ENCODE measurements at regions not wholly inside any gene's neighbourhood (a gene's known extent, or its start where the extent isn't known, plus 50 kb on each side); places are given as distances from the start of the nearest gene placed in this dataset.

DNA sequence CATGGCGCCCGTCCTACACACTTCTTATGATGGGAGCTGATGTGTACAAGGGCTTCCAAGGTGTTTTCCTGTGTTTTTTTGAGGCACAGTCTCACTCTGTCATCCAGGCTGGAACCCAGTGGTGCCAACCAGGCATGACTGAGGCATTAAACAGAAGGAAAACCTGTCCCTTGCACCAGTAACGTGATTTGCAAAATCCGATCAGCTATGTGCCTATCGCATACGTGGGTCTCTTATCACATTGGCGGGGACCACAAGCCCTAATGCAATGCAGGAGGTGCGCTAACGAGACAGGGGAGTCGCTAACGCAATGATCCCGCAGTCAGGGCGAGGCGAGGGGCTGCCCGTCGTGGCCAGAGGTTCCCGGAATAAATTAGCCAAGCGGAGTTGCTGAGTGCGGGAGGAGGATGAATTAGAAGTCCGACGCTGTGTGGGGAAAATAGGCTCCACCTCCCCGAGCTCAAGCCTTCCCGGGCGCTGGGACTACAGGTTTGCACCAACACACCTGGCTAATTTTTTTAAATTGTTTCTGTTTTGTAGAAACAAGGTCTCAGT is 162.7 kb downstream of the SHOX start:
- in situ Hi-C loops (cut with MboI) (no loop called here), intact Hi-C loops (cut with micrococcal nuclease) (no loop called here)
- no peak overlapping the region for H3K4me2 ChIP-seq (ENCODE audit: insufficient read depth, low read length)
- ChIA-PET CTCF (ENCODE audit: low intra/inter-chr PET ratio) (no interaction called here), POLR2A (no interaction called here)
- H3K79me2 ChIP-seq (ENCODE audit: control insufficient read depth, insufficient read depth, low read length), result no peaks in the 10 kb centered on the region
- H3K36me3 ChIP-seq (ENCODE audit: control insufficient read depth, insufficient read depth, low read length), result no peaks in the 10 kb centered on the region
- no peaks in the 10 kb centered on the region for H3K4me1 ChIP-seq (replicated peaks in 1 of 2; ENCODE audit: control insufficient read depth in 2 of 2, insufficient read depth in 2 of 2, low read length in 2 of 2)
- no peak overlapping the region for H3K27ac ChIP-seq (ENCODE audit: extremely low read depth, low read depth, low read length)
- WGBS (ENCODE audit: insufficient coverage, low coverage, missing lambda C conversion rate), result 4% methylated on average over 23 of the region's 24 CpGs
- H3K9me3 ChIP-seq (replicated peaks; ENCODE audit: control insufficient read depth, insufficient read depth, low read depth, low read length), result no peaks in the 10 kb centered on the region
- no peak overlapping the region for H2AFZ ChIP-seq (ENCODE audit: low read depth, low read length)
- TF ChIP-seq, protein P1, sequence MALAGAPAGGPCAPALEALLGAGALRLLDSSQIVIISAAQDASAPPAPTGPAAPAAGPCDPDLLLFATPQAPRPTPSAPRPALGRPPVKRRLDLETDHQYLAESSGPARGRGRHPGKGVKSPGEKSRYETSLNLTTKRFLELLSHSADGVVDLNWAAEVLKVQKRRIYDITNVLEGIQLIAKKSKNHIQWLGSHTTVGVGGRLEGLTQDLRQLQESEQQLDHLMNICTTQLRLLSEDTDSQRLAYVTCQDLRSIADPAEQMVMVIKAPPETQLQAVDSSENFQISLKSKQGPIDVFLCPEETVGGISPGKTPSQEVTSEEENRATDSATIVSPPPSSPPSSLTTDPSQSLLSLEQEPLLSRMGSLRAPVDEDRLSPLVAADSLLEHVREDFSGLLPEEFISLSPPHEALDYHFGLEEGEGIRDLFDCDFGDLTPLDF (CRISPR knock-in tag; IDR thresholded peaks at IDR 0.05), result no peak
- TF ChIP-seq ZKSCAN3 (CRISPR knock-in tag; IDR thresholded peaks at IDR 0.05) (no peak), ZNF197 (CRISPR knock-in tag; IDR thresholded peaks at IDR 0.05; ENCODE audit: low read depth) (no peak), ZNF699 (CRISPR knock-in tag; IDR thresholded peaks at IDR 0.05; ENCODE audit: insufficient replicate concordance) (no peak), KAT7 (CRISPR knock-in tag; IDR thresholded peaks at IDR 0.05; ENCODE audit: borderline replicate concordance) (no peak), NCOR1 (IDR thresholded peaks at IDR 0.05) (no peak), POU5F1 (IDR thresholded peaks at IDR 0.05; ENCODE audit: borderline replicate concordance, low read depth, low read length, partially characterized antibody) (no peak), RBM15 (IDR thresholded peaks at IDR 0.05; ENCODE audit: insufficient read depth, low read length) (no peak), GTF2E2 (tag; IDR thresholded peaks at IDR 0.05) (no peak), IFI16 (CRISPR knock-in tag; IDR thresholded peaks at IDR 0.05) (no peak), BRCA1 (IDR thresholded peaks at IDR 0.05) (no peak), BRCA1 (CRISPR knock-in tag; IDR thresholded peaks at IDR 0.05) (no peak)
- TF ChIP-seq, protein P2, sequence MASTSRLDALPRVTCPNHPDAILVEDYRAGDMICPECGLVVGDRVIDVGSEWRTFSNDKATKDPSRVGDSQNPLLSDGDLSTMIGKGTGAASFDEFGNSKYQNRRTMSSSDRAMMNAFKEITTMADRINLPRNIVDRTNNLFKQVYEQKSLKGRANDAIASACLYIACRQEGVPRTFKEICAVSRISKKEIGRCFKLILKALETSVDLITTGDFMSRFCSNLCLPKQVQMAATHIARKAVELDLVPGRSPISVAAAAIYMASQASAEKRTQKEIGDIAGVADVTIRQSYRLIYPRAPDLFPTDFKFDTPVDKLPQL (IDR thresholded peaks at IDR 0.05; ENCODE audit: extremely low read depth, insufficient read length), result no peak
- TF ChIP-seq, protein P3, sequence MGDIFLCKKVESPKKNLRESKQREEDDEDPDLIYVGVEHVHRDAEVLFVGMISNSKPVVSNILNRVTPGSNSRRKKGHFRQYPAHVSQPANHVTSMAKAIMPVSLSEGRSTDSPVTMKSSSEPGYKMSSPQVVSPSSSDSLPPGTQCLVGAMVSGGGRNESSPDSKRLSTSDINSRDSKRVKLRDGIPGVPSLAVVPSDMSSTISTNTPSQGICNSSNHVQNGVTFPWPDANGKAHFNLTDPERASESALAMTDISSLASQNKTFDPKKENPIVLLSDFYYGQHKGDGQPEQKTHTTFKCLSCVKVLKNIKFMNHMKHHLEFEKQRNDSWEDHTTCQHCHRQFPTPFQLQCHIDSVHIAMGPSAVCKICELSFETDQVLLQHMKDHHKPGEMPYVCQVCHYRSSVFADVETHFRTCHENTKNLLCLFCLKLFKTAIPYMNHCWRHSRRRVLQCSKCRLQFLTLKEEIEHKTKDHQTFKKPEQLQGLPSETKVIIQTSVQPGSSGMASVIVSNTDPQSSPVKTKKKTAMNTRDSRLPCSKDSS (IDR thresholded peaks at IDR 0.05; ENCODE audit: low read depth, partially characterized antibody), result no peak
- BruUV-seq (replicated peaks), result no TSS peak
- H3K27me3 ChIP-seq (ENCODE audit: control insufficient read depth in 2 of 2, insufficient read depth in 2 of 2, low read length in 2 of 2), result peaks cover 0 to 23% of the 10 kb centered on the region in 2 experiments; a peak in 1 of 5 replicates
- no peak for ATAC-seq
- no peak for DNase-seq (ENCODE audit: extremely low read depth in 1 of 4, low spot score in 3 of 4)
- no peaks in the 10 kb centered on the region for H3K9me1 ChIP-seq (ENCODE audit: control insufficient read depth, insufficient read depth, low read length)
- H3K9ac ChIP-seq (ENCODE audit: insufficient read depth in 1 of 2, low read depth in 2 of 2, low read length in 2 of 2), result no peak overlapping the region
- no peak overlapping the region for H3K4me3 ChIP-seq
- H4K20me1 ChIP-seq (replicated peaks; ENCODE audit: control insufficient read depth, insufficient read depth, low read length), result no peaks in the 10 kb centered on the region
- FAIRE-seq, result no peak
